ENCODE measurements at regions not wholly inside any gene's neighbourhood (a gene's known extent, or its start where the extent isn't known, plus 50 kb on each side); places are given as distances from the start of the nearest gene placed in this dataset.

DNA sequence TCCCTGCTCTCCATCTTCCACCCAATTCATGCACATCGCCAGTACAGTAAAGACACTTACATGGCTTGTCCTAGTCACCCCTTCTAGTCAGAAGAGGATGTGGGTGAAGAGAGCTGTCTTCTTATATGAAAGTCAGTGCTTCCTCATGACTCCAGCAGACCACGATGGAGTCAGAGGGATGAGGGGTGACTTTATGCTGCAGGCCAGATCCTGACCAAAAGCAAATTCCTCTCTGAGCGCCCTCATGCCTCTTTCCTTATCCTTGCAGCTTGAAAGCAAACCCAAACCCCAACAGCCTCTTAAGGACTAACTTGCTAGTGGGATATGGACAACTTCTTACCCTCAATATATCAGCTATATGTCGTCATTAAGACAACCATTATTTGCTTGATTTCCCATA is 348.2 kb upstream of the DUSP10 start:
- no peaks in the 10 kb centered on the region for H3K79me2 ChIP-seq (ENCODE audit: insufficient read depth, low read length)
- no peak for TF ChIP-seq EZH2 (IDR thresholded peaks at IDR 0.05; ENCODE audit: borderline replicate concordance, low read depth, low read length, severe bottlenecking)
- H3K36me3 ChIP-seq (ENCODE audit: insufficient read depth, low read length), result no peaks in the 10 kb centered on the region
- ATAC-seq (ENCODE audit: insufficient read depth, low read depth) (no peak), DNase-seq (no peak)
- no peak overlapping the region for H3K4me3 ChIP-seq (ENCODE audit: low read depth in 1 of 2, low read length in 2 of 2)
- no peaks in the 10 kb centered on the region for H4K20me1 ChIP-seq (ENCODE audit: insufficient read depth, low read length)
- no peaks in the 10 kb centered on the region for H3K9me3 ChIP-seq (ENCODE audit: insufficient read depth, low read length, severe bottlenecking)
- no peak overlapping the region for H3K27ac ChIP-seq (ENCODE audit: low read length)
- H3K9ac ChIP-seq (ENCODE audit: low read depth, low read length), result no peak overlapping the region
- H3K4me2 ChIP-seq (ENCODE audit: insufficient read depth, low read length), result no peak overlapping the region
- H3K27me3 ChIP-seq (ENCODE audit: insufficient read depth, low read length, poor library complexity), result no peaks in the 10 kb centered on the region
- H2AFZ ChIP-seq (ENCODE audit: low read depth, low read length), result no peak overlapping the region
- no peaks in the 10 kb centered on the region for H3K4me1 ChIP-seq (ENCODE audit: insufficient read depth, low read length)

DNA sequence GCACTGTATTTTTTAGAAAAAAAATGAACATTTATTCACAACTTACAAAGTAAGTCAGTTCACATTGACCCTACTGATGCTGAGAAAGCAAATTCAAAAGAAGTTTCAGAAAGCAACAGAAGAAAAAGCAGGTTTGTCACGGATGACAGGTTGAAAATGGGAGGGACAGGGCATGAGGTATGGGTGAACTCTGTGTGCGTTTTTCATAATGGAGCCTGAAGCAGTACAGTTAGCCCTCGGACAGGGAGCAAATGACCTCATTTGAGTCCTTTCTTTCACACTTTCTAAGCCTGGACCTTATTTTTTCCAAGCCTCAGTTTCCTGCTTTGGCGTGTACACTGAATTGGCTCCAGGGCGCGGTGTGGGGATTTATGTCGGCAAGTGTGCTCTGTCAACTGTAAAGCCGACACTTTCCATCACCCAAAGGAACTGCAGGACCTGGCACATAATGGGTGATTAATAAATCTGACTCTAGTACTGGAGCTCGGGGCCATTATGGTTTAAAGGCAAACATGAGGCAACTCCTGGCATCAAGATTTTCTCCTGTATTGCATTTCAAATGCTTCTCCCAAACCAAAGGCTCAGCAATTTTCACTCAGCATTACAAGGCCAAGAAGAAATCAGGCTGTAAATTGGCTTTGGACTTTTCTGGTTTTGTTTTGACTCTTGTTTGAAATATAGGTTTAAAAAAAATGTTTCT is 345.5 kb upstream of the DUSP10 start:
- Histone ChIP-seq H3K36me3 (ENCODE audit: insufficient read depth, low read length) (no peaks in the 10 kb centered on the region), H3K9me3 (ENCODE audit: insufficient read depth, low read length, severe bottlenecking) (peaks cover 3% of the 10 kb centered on the region), H3K4me2 (ENCODE audit: insufficient read depth, low read length) (no peak overlapping the region), H4K20me1 (ENCODE audit: insufficient read depth, low read length) (no peaks in the 10 kb centered on the region), H3K9ac (ENCODE audit: low read depth, low read length) (no peak overlapping the region), H3K4me1 (ENCODE audit: insufficient read depth, low read length) (no peaks in the 10 kb centered on the region), H2AFZ (ENCODE audit: low read depth, low read length) (no peak overlapping the region), H3K27me3 (ENCODE audit: insufficient read depth, low read length, poor library complexity) (no peaks in the 10 kb centered on the region), H3K4me3 (ENCODE audit: low read depth in 1 of 2, low read length in 2 of 2) (no peak overlapping the region), H3K79me2 (ENCODE audit: insufficient read depth, low read length) (no peaks in the 10 kb centered on the region), H3K27ac (ENCODE audit: low read length) (no peak overlapping the region)
- TF ChIP-seq EZH2 (IDR thresholded peaks at IDR 0.05; ENCODE audit: borderline replicate concordance, low read depth, low read length, severe bottlenecking), result no peak
- TF ChIP-seq, protein P1, sequence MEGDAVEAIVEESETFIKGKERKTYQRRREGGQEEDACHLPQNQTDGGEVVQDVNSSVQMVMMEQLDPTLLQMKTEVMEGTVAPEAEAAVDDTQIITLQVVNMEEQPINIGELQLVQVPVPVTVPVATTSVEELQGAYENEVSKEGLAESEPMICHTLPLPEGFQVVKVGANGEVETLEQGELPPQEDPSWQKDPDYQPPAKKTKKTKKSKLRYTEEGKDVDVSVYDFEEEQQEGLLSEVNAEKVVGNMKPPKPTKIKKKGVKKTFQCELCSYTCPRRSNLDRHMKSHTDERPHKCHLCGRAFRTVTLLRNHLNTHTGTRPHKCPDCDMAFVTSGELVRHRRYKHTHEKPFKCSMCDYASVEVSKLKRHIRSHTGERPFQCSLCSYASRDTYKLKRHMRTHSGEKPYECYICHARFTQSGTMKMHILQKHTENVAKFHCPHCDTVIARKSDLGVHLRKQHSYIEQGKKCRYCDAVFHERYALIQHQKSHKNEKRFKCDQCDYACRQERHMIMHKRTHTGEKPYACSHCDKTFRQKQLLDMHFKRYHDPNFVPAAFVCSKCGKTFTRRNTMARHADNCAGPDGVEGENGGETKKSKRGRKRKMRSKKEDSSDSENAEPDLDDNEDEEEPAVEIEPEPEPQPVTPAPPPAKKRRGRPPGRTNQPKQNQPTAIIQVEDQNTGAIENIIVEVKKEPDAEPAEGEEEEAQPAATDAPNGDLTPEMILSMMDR (IDR thresholded peaks at IDR 0.05; ENCODE audit: borderline replicate concordance, extremely low read depth, low read length, poor library complexity, severe bottlenecking), result no peak
- no peak for ATAC-seq (ENCODE audit: insufficient read depth, low read depth)
- no peak for DNase-seq

DNA sequence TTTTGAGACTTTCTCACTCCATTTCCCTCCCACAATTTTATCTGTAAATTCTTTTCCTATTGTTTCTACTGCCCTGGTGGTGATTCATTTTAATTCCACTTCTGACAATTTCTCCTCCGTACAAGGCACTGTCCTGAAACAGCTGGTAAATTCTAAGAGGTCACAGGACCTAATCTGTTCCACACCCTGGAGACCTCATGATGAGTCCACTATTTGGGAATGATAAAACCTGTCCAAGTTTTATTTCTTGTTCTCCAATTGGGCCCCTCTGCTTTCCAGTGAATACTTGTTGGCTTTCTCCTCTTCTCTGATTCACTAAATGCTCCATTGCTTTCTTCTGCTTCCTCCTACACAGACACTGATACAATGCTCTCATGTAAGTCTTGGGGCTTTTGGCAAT is 343.1 kb upstream of the DUSP10 start:
- ATAC-seq (ENCODE audit: insufficient read depth, low read depth), result no peak
- H3K27me3 ChIP-seq (ENCODE audit: insufficient read depth, low read length, poor library complexity), result no peaks in the 10 kb centered on the region
- no peak overlapping the region for H3K4me2 ChIP-seq (ENCODE audit: insufficient read depth, low read length)
- no peak overlapping the region for H3K27ac ChIP-seq (ENCODE audit: low read length)
- no peak for DNase-seq
- no peak overlapping the region for H3K4me3 ChIP-seq (ENCODE audit: low read depth in 1 of 2, low read length in 2 of 2)
- no peak overlapping the region for H3K9ac ChIP-seq (ENCODE audit: low read depth, low read length)
- H4K20me1 ChIP-seq (ENCODE audit: insufficient read depth, low read length), result no peaks in the 10 kb centered on the region
- H3K36me3 ChIP-seq (ENCODE audit: insufficient read depth, low read length), result no peaks in the 10 kb centered on the region
- TF ChIP-seq, protein P1 (IDR thresholded peaks at IDR 0.05; ENCODE audit: borderline replicate concordance, extremely low read depth, low read length, poor library complexity, severe bottlenecking), result no peak
- no peak for TF ChIP-seq EZH2 (IDR thresholded peaks at IDR 0.05; ENCODE audit: borderline replicate concordance, low read depth, low read length, severe bottlenecking)
- H3K4me1 ChIP-seq (ENCODE audit: insufficient read depth, low read length), result no peaks in the 10 kb centered on the region
- peaks cover 3% of the 10 kb centered on the region for H3K9me3 ChIP-seq (ENCODE audit: insufficient read depth, low read length, severe bottlenecking)
- H3K79me2 ChIP-seq (ENCODE audit: insufficient read depth, low read length), result no peaks in the 10 kb centered on the region
- no peak overlapping the region for H2AFZ ChIP-seq (ENCODE audit: low read depth, low read length)

DNA sequence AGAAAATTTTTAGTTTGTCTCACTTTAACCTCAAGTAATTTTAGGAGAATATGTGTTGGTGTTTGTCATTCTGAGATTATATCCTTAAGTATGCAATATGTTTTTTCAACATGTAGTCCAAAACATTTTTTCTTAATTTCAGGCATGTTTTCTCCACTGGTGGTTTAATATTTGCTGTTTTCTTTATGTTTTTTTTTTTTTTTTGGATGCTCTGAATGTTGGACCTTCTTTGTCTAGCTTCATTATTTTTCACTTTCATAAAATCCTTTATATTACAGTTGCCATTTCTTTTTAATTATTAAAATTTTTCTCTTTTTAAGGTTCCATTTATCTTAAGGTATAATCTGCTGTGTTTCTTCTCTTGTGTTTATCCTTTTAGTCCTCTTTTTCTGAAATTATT is 342.2 kb upstream of the DUSP10 start:
- Histone ChIP-seq H3K9me3 (ENCODE audit: insufficient read depth, low read length, severe bottlenecking) (peaks cover 3% of the 10 kb centered on the region), H3K4me1 (ENCODE audit: insufficient read depth, low read length) (no peaks in the 10 kb centered on the region), H3K27ac (ENCODE audit: low read length) (no peak overlapping the region), H3K27me3 (ENCODE audit: insufficient read depth, low read length, poor library complexity) (no peaks in the 10 kb centered on the region), H3K4me2 (ENCODE audit: insufficient read depth, low read length) (no peak overlapping the region), H3K9ac (ENCODE audit: low read depth, low read length) (no peak overlapping the region), H3K4me3 (ENCODE audit: low read depth in 1 of 2, low read length in 2 of 2) (no peak overlapping the region), H3K36me3 (ENCODE audit: insufficient read depth, low read length) (no peaks in the 10 kb centered on the region), H2AFZ (ENCODE audit: low read depth, low read length) (no peak overlapping the region), H4K20me1 (ENCODE audit: insufficient read depth, low read length) (no peaks in the 10 kb centered on the region), H3K79me2 (ENCODE audit: insufficient read depth, low read length) (no peaks in the 10 kb centered on the region)
- TF ChIP-seq, protein P1 (IDR thresholded peaks at IDR 0.05; ENCODE audit: borderline replicate concordance, extremely low read depth, low read length, poor library complexity, severe bottlenecking), result no peak
- TF ChIP-seq EZH2 (IDR thresholded peaks at IDR 0.05; ENCODE audit: borderline replicate concordance, low read depth, low read length, severe bottlenecking), result no peak
- ATAC-seq (ENCODE audit: insufficient read depth, low read depth) (no peak), DNase-seq (no peak)

All from DND-41 (cell line).